MM.1S (cell line): ENCODE measurements at regions not wholly inside any gene's neighbourhood (a gene's known extent, or its start where the extent isn't known, plus 50 kb on each side); places are given as distances from the start of the nearest gene placed in this dataset.

Experiments
- EZH2 ChIP-seq: fragments of 300-600 bp; sonication (generic); optimal IDR thresholded peaks from 2 replicates; pipeline ENCODE3; 2017; ENCODE audit warnings: low read depth, mild to moderate bottlenecking, antibody characterized with exemption, low read length, mixed read lengths
- TF ChIP-seq, protein P1 (sequence below): fragments of 300-600 bp; sonication (generic); IDR thresholded peaks from 2 replicates; pipeline ENCODE4 v1.5.1; 2016; ENCODE audit warnings: antibody characterized with exemption, low read length, mixed read lengths

- TF ChIP-seq, protein P1, sequence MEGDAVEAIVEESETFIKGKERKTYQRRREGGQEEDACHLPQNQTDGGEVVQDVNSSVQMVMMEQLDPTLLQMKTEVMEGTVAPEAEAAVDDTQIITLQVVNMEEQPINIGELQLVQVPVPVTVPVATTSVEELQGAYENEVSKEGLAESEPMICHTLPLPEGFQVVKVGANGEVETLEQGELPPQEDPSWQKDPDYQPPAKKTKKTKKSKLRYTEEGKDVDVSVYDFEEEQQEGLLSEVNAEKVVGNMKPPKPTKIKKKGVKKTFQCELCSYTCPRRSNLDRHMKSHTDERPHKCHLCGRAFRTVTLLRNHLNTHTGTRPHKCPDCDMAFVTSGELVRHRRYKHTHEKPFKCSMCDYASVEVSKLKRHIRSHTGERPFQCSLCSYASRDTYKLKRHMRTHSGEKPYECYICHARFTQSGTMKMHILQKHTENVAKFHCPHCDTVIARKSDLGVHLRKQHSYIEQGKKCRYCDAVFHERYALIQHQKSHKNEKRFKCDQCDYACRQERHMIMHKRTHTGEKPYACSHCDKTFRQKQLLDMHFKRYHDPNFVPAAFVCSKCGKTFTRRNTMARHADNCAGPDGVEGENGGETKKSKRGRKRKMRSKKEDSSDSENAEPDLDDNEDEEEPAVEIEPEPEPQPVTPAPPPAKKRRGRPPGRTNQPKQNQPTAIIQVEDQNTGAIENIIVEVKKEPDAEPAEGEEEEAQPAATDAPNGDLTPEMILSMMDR = no peak
- no peak for TF ChIP-seq EZH2
Observed at GRCh38 chr14:98752660-98753059, 519.3 kb downstream of the BCL11B start.
